ENCODE measurements at regions not wholly inside any gene's neighbourhood (a gene's known extent, or its start where the extent isn't known, plus 50 kb on each side); places are given as distances from the start of the nearest gene placed in this dataset.

DNA sequence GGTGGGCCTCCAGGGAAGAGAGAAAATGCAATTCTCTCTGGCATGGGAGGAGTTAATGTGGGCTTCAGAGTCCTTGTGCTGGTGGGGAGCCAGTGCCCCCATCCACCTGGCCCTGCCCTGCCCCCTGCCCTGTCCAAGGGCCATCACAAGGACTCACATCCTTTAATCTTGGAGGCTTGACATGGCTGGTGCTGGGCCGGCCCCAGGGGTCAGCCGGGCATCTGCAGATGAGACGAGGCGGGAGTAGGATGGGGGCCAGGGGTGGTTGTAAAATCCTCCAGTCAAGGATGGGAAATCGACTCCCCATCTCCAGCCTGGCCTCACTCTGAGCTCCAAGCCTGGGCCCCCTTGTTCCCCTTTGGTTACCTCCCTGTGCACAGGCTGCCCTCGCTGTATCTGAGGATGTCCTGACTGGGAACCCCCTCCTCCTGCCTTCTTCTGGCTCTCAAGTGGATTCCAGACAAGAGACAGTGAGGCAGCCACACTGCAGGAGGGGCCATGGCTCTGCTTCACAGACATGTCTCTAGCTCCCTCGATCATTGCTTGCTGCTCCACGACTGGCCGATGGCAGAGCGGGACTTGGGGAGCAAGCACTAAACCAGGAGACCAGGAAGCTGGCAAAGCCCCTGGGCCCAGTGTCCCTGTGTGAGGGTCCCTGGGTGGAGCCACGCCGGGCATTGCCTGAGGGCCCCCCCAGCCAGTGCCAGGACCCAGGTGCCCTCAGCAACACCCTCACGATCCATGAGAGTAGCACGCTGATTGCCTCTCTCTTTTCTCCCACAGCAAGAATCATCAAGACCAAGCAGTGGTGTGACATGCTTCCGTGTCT lies 1120.5 kb downstream of the BRD1 start:
- Histone ChIP-seq H3K27ac (no peak overlapping the region), H3K27me3 (replicated peaks in 1 of 7) (peaks cover 0 to 11% (median 0%) of the 10 kb centered on the region in 7 donors), H3K4me3 (no peak overlapping the region), H3K36me3 (no peaks in the 10 kb centered on the region), H3K4me1 (no peaks in the 10 kb centered on the region), H3K9me3 (no peaks in the 10 kb centered on the region)
- TF ChIP-seq POLR2AphosphoS5 (IDR thresholded peaks at IDR 0.05): no peak
- TF ChIP-seq, protein P1, sequence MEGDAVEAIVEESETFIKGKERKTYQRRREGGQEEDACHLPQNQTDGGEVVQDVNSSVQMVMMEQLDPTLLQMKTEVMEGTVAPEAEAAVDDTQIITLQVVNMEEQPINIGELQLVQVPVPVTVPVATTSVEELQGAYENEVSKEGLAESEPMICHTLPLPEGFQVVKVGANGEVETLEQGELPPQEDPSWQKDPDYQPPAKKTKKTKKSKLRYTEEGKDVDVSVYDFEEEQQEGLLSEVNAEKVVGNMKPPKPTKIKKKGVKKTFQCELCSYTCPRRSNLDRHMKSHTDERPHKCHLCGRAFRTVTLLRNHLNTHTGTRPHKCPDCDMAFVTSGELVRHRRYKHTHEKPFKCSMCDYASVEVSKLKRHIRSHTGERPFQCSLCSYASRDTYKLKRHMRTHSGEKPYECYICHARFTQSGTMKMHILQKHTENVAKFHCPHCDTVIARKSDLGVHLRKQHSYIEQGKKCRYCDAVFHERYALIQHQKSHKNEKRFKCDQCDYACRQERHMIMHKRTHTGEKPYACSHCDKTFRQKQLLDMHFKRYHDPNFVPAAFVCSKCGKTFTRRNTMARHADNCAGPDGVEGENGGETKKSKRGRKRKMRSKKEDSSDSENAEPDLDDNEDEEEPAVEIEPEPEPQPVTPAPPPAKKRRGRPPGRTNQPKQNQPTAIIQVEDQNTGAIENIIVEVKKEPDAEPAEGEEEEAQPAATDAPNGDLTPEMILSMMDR (IDR thresholded peaks at IDR 0.05 in 8 of 11, conservative IDR thresholded peaks at IDR 0.05 in 3 of 11): no peak
- no peak for TF ChIP-seq POLR2A (IDR thresholded peaks at IDR 0.05)
- DNase-seq: peak; percentile 57
- WGBS, 5 donors: 63 to 79% (median 70%) methylated on average over 13 to 15 of the region's 15 CpGs
- intact Hi-C loops (cut with DNase I; ENCODE audit: low total_unique reads): no loop called here

GRCh38 chr22:48705917-48706605 lies 1121.6 kb downstream of the BRD1 start:
- Histone ChIP-seq H3K9me3 (no peaks in the 10 kb centered on the region), H3K27ac (no peak overlapping the region), H3K27me3 (replicated peaks in 1 of 7) (peaks cover 0 to 11% (median 0%) of the 10 kb centered on the region in 7 donors), H3K4me1 (no peaks in the 10 kb centered on the region), H3K4me3 (no peak overlapping the region), H3K36me3 (no peaks in the 10 kb centered on the region)
- DNase-seq: peak; percentile 48
- TF ChIP-seq, protein P1 (IDR thresholded peaks at IDR 0.05 in 8 of 11, conservative IDR thresholded peaks at IDR 0.05 in 3 of 11): no peak
- TF ChIP-seq POLR2AphosphoS5 (IDR thresholded peaks at IDR 0.05) (no peak), POLR2A (IDR thresholded peaks at IDR 0.05) (no peak)
- whole genome bisulfite sequencing, 5 donors: 82 to 88% (median 85%) methylated on average over 15 to 16 of the region's 16 CpGs
- intact Hi-C loops (cut with DNase I; ENCODE audit: low total_unique reads): no loop called here

GRCh38 chr22:48705159-48705916 lies 1122.3 kb downstream of the BRD1 start:
- Histone ChIP-seq H3K36me3 (no peaks in the 10 kb centered on the region), H3K4me1 (no peaks in the 10 kb centered on the region), H3K4me3 (no peak overlapping the region), H3K9me3 (no peaks in the 10 kb centered on the region), H3K27me3 (replicated peaks in 1 of 7) (peaks cover 0 to 11% (median 0%) of the 10 kb centered on the region in 7 donors), H3K27ac (no peak overlapping the region)
- 74 to 81% (median 76%) methylated on average over 10 to 18 of the region's 18 CpGs for WGBS, 5 donors
- TF ChIP-seq POLR2AphosphoS5 (IDR thresholded peaks at IDR 0.05) (no peak), POLR2A (IDR thresholded peaks at IDR 0.05) (no peak)
- TF ChIP-seq, protein P1 (IDR thresholded peaks at IDR 0.05 in 8 of 11, conservative IDR thresholded peaks at IDR 0.05 in 3 of 11): no peak
- DNase-seq: peak; percentile 52
- intact Hi-C loops (cut with DNase I; ENCODE audit: low total_unique reads): no loop called here

Data from spleen (tissue), 11 donors.